ENCODE measurements at regions not wholly inside any gene's neighbourhood (a gene's known extent, or its start where the extent isn't known, plus 50 kb on each side); places are given as distances from the start of the nearest gene placed in this dataset.

GRCh38 chr3:66115858-66116654 lies 77.3 kb upstream of the MAGI1 start:
- Mint-ChIP-seq H3K9me3 (no peaks in the 10 kb centered on the region), H3K27ac (no peak overlapping the region), H3K36me3 (no peaks in the 10 kb centered on the region), H3K4me1 (peaks cover 9% of the 10 kb centered on the region), H3K4me3 (no peak overlapping the region), H3K27me3 (ENCODE audit: insufficient read depth, low read depth) (no peaks in the 10 kb centered on the region)
- H3K4me1 ChIP-seq = peaks cover 7% of the 10 kb centered on the region
- no peaks in the 10 kb centered on the region for H3K36me3 ChIP-seq
- H3K27ac ChIP-seq = no peak overlapping the region
- no peaks in the 10 kb centered on the region for H3F3A ChIP-seq (ENCODE audit: low read depth)
- H3K4me3 ChIP-seq = no peak overlapping the region
- TF ChIP-seq EZH2 (IDR thresholded peaks at IDR 0.05) (no peak), EZH2phosphoT487 (IDR thresholded peaks at IDR 0.05) (no peak), CTCF (IDR thresholded peaks at IDR 0.05) (no peak)
- H2AFZ ChIP-seq (replicated peaks) = no peak overlapping the region
- H3K9ac ChIP-seq = no peak overlapping the region
- H3K4me2 ChIP-seq = no peak overlapping the region
- H3K27me3 ChIP-seq = no peaks in the 10 kb centered on the region
- no peaks in the 10 kb centered on the region for H4K20me1 ChIP-seq (ENCODE audit: low read depth)
- no peaks in the 10 kb centered on the region for H3K9me3 ChIP-seq (ENCODE audit: low read depth)
- peak; percentile 24 for DNase-seq (ENCODE audit: low spot score)
- H3K79me2 ChIP-seq (ENCODE audit: low read depth) = no peaks in the 10 kb centered on the region

- Mint-ChIP-seq H3K27ac (no peak overlapping the region), H3K9me3 (no peaks in the 10 kb centered on the region), H3K36me3 (no peaks in the 10 kb centered on the region), H3K27me3 (ENCODE audit: insufficient read depth, low read depth) (peaks cover 2% of the 10 kb centered on the region), H3K4me3 (no peak overlapping the region), H3K4me1 (peaks cover 9% of the 10 kb centered on the region)
- H3F3A ChIP-seq (ENCODE audit: low read depth) = no peaks in the 10 kb centered on the region
- no peak overlapping the region for H3K9ac ChIP-seq
- DNase-seq (ENCODE audit: low spot score) = no peak
- H4K20me1 ChIP-seq (ENCODE audit: low read depth) = no peaks in the 10 kb centered on the region
- H3K9me3 ChIP-seq (ENCODE audit: low read depth) = no peaks in the 10 kb centered on the region
- H2AFZ ChIP-seq (replicated peaks) = no peak overlapping the region
- H3K27me3 ChIP-seq = no peaks in the 10 kb centered on the region
- H3K4me2 ChIP-seq = no peak overlapping the region
- H3K27ac ChIP-seq = no peak overlapping the region
- peaks cover 7% of the 10 kb centered on the region for H3K4me1 ChIP-seq
- TF ChIP-seq EZH2phosphoT487 (IDR thresholded peaks at IDR 0.05) (no peak), CTCF (IDR thresholded peaks at IDR 0.05) (no peak)
- H3K36me3 ChIP-seq = no peaks in the 10 kb centered on the region
- no peak overlapping the region for H3K4me3 ChIP-seq
- H3K79me2 ChIP-seq (ENCODE audit: low read depth) = no peaks in the 10 kb centered on the region
These were observed 74.8 kb upstream of the MAGI1 start for GRCh38 chr3:66113542-66113941.

GRCh38 chr3:66110840-66111239 lies 72.1 kb upstream of the MAGI1 start:
- H3K4me3 Mint-ChIP-seq = no peak overlapping the region

More at GRCh38 chr3:66110840-66111239, 72.1 kb upstream of the MAGI1 start:
- DNase-seq (ENCODE audit: low spot score) = no peak
- Histone ChIP-seq H3K4me2 (no peak overlapping the region), H3K9me3 (ENCODE audit: low read depth) (no peaks in the 10 kb centered on the region), H3F3A (ENCODE audit: low read depth) (no peaks in the 10 kb centered on the region), H3K27ac (no peak overlapping the region), H3K9ac (no peak overlapping the region), H3K27me3 (no peaks in the 10 kb centered on the region), H3K36me3 (no peaks in the 10 kb centered on the region), H3K4me1 (no peaks in the 10 kb centered on the region), H4K20me1 (ENCODE audit: low read depth) (no peaks in the 10 kb centered on the region), H3K79me2 (ENCODE audit: low read depth) (no peaks in the 10 kb centered on the region), H2AFZ (replicated peaks) (peak overlapping the region; percentile 53), H3K4me3 (no peak overlapping the region)
- Mint-ChIP-seq H3K36me3 (no peaks in the 10 kb centered on the region), H3K4me1 (peaks cover 3% of the 10 kb centered on the region), H3K9me3 (no peaks in the 10 kb centered on the region), H3K27me3 (ENCODE audit: insufficient read depth, low read depth) (peaks cover 2% of the 10 kb centered on the region), H3K27ac (no peak overlapping the region)
- no peak for TF ChIP-seq CTCF (IDR thresholded peaks at IDR 0.05)
- no peak for TF ChIP-seq EZH2phosphoT487 (IDR thresholded peaks at IDR 0.05)
- no peak for TF ChIP-seq EZH2 (IDR thresholded peaks at IDR 0.05)
